Activated B cell treated with CpG ODN at 0.5 μM for 24 hours (primary cell): ENCODE measurements at regions not wholly inside any gene's neighbourhood (a gene's known extent, or its start where the extent isn't known, plus 50 kb on each side); places are given as distances from the start of the nearest gene placed in this dataset.
"Not testable (repeated sequence)": the region's sequence is repeated elsewhere in the genome, so short reads cannot be mapped to it uniquely, and the experiment has no call there.

Experiments used
- ATAC-seq: fragments of 200-7000 bp; cut with Tn5 transposase; one replicate; pipeline ENCODE4 v1.10.0; 2021; ENCODE audit warnings: low read depth, mild to moderate bottlenecking, moderate library complexity
- CTCF ChIA-PET: fragments of 350-600 bp; sonication (Branson Sonifier 250); formaldehyde crosslinking; loops from one replicate; lab custom pipeline; 2021; ENCODE audit warnings: antibody characterized with exemption; lab: Charles Lee
- POLR2A ChIA-PET: fragments of 350-600 bp; sonication (Branson Sonifier 250); formaldehyde crosslinking; loops from one replicate; lab custom pipeline; 2021; ENCODE audit warnings: antibody characterized with exemption; lab: Charles Lee
- DNase-seq: peaks from one replicate; pipeline ENCODE4 v3.0.0; 2022
- H3K27ac Mint-ChIP-seq: one replicate; pipeline ENCODE4 v1.8.0; 2020; ENCODE audit warnings: mixed read lengths
- H3K27me3 Mint-ChIP-seq: one replicate; pipeline ENCODE4 v1.8.0; 2021; ENCODE audit warnings: mixed read lengths
- H3K36me3 Mint-ChIP-seq: one replicate; pipeline ENCODE4 v1.8.0; 2021; ENCODE audit warnings: low read depth, mixed read lengths
- H3K4me1 Mint-ChIP-seq: one replicate; pipeline ENCODE4 v1.8.0; 2021; ENCODE audit warnings: mixed read lengths
- H3K4me3 Mint-ChIP-seq: one replicate; pipeline ENCODE4 v1.8.0; 2020; ENCODE audit warnings: mild to moderate bottlenecking, mixed read lengths
- H3K9me3 Mint-ChIP-seq: one replicate; pipeline ENCODE4 v1.8.0; 2020; ENCODE audit warnings: mixed read lengths
- CTCF ChIP-seq: fragments of 200-600 bp; IDR thresholded peaks from one replicate; pipeline ENCODE4 v1.8.0; 2022; ENCODE audit warnings: antibody characterized with exemption, mild to moderate bottlenecking
- intact Hi-C: fragments of 100-400 bp; cut with micrococcal nuclease; formaldehyde crosslinking; loops from one replicate; pipeline ENCODE4 v1.15.1; 2024

GRCh38 chr10:2036209-2036608 lies 298.9 kb upstream of the ADARB2 start:
- Mint-ChIP-seq H3K36me3 (no peaks in the 10 kb centered on the region), H3K27me3 (no peaks in the 10 kb centered on the region), H3K4me3 (no peak overlapping the region), H3K27ac (no peak overlapping the region), H3K4me1 (no peaks in the 10 kb centered on the region), H3K9me3 (peaks cover 4% of the 10 kb centered on the region)
- intact Hi-C loops, result no loop called here
- ChIA-PET POLR2A (no interaction called here), CTCF (no interaction called here)
- no peak for ATAC-seq
- no peak for DNase-seq
- no peak for TF ChIP-seq CTCF

- no peaks in the 10 kb centered on the region for H3K27me3 Mint-ChIP-seq
- H3K4me3 Mint-ChIP-seq, result no peak overlapping the region
- H3K9me3 Mint-ChIP-seq, result peaks cover 2% of the 10 kb centered on the region
- ChIA-PET POLR2A (no interaction called here), CTCF (interaction anchor here (0.9 kb wide), 1 partner anchor 9 kb away, joined by 3 read pairs; no protein-coding TSS in a partner anchor)
- no peaks in the 10 kb centered on the region for H3K4me1 Mint-ChIP-seq
- no peak for TF ChIP-seq CTCF
- intact Hi-C loops, result no loop called here
- no peak overlapping the region for H3K27ac Mint-ChIP-seq
- no peaks in the 10 kb centered on the region for H3K36me3 Mint-ChIP-seq
- DNase-seq (no peak), ATAC-seq (no peak)
Measured at GRCh38 chr10:2030046-2030445, 292.7 kb upstream of the ADARB2 start.

DNA sequence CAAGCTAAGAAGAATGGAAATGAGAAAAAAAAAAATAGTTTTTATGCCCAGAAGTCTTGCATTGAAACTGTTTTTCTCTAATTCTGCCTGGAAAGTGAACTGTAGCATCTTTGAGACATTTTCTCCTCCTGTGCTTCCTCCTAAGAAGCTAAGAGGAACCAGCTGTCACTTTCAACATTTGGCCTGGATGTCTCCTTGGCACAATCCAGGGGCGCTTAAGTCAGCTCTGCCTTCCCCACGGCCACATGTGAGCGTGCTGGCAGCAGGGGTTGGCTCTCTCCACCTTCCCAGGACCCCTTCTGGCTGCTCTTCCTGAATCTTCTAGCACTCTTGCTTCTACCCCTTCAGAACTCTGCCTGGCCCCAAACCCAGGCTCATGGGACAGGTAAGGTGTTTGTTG lies 289.6 kb upstream of the ADARB2 start:
- Mint-ChIP-seq H3K27me3 (no peaks in the 10 kb centered on the region), H3K4me3 (no peak overlapping the region), H3K4me1 (no peaks in the 10 kb centered on the region), H3K27ac (no peak overlapping the region), H3K36me3 (no peaks in the 10 kb centered on the region), H3K9me3 (no peaks in the 10 kb centered on the region)
- intact Hi-C loops, result no loop called here
- DNase-seq (no peak), ATAC-seq (no peak)
- POLR2A ChIA-PET, result no interaction called here
- no peak for TF ChIP-seq CTCF
- CTCF ChIA-PET, result no interaction called here

- H3K36me3 Mint-ChIP-seq, H3K4me1 Mint-ChIP-seq, POLR2A ChIA-PET: not testable (repeated sequence)
Measured at GRCh38 chr10:2024750-2025149, 287.4 kb upstream of the ADARB2 start.

DNA sequence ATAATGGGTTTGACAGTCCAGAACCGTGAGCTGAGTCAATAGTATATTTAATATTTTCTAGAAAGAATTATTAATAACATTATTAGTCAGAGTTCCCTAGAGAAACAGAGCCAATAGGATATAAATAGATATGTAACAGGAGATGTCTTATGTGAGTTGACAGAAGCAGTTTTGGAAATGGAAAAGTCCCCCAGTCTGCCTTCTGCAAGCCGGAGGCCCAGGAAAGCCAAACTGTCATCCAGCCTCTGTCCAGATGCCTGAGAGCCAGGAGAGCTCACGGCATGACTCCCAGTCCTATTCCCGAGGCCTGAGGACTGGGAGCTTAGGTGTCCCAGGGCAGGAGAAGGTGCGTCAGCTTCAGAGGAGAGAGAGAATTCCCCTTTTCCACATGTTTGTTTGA lies 286.4 kb upstream of the ADARB2 start:
- no peak for ATAC-seq
- ChIA-PET CTCF (no interaction called here), POLR2A (no interaction called here)
- H3K27ac Mint-ChIP-seq, result no peak overlapping the region
- H3K4me1 Mint-ChIP-seq, result no peaks in the 10 kb centered on the region
- intact Hi-C loops, result no loop called here
- H3K27me3 Mint-ChIP-seq, result no peaks in the 10 kb centered on the region
- H3K4me3 Mint-ChIP-seq, result no peak overlapping the region
- no peak for TF ChIP-seq CTCF
- DNase-seq, result no peak
- H3K36me3 Mint-ChIP-seq, result no peaks in the 10 kb centered on the region
- no peaks in the 10 kb centered on the region for H3K9me3 Mint-ChIP-seq

More at GRCh38 chr10:2024750-2025149, 287.4 kb upstream of the ADARB2 start:
- intact Hi-C loops, H3K27ac Mint-ChIP-seq, H3K9me3 Mint-ChIP-seq, DNase-seq, ATAC-seq, H3K4me3 Mint-ChIP-seq, CTCF ChIA-PET, H3K27me3 Mint-ChIP-seq: not testable (repeated sequence)

- no peaks in the 10 kb centered on the region for H3K27me3 Mint-ChIP-seq
- ChIA-PET POLR2A (no interaction called here), CTCF (no interaction called here)
- DNase-seq (no peak), ATAC-seq (no peak)
- TF ChIP-seq CTCF, result no peak
- no peaks in the 10 kb centered on the region for H3K9me3 Mint-ChIP-seq
- intact Hi-C loops, result no loop called here
- no peak overlapping the region for H3K4me3 Mint-ChIP-seq
- no peak overlapping the region for H3K27ac Mint-ChIP-seq
- peaks cover 4% of the 10 kb centered on the region for H3K4me1 Mint-ChIP-seq
- H3K36me3 Mint-ChIP-seq, result no peaks in the 10 kb centered on the region
Measured at GRCh38 chr10:2022401-2022800, 285.1 kb upstream of the ADARB2 start.
